Activated CD4-positive, alpha-beta T cell treated with anti-CD3 and anti-CD28 coated beads, Interleukin-2, amount 50 U/mL, for 48 hours (primary cell): ENCODE measurements at regions not wholly inside any gene's neighbourhood (a gene's known extent, or its start where the extent isn't known, plus 50 kb on each side); places are given as distances from the start of the nearest gene placed in this dataset.

Experiments
- DNase-seq, 2 experiments: peaks; one replicate each; pipeline ENCODE4 v3.0.0-alpha.2; 2020

DNA sequence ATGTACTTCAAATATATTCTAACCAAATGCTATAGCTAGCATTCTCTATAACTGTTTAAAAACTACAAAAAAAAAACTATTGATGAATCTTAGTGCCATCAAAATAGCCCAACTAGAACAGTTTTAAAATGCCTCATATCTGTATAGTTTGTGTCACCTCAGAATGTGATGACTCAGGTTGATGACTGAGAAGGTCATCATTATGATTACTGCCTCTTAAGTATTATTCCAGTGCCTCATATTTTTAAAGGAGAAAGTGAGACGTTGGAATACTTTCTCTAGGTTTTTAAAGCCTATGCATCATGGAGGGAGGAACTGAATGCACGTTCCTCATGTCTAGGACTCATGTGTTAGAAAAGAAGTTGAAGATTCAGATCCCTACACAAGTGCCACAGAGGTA lies 88.2 kb downstream of the TMA16 start:
- DNase-seq = no peak

DNA sequence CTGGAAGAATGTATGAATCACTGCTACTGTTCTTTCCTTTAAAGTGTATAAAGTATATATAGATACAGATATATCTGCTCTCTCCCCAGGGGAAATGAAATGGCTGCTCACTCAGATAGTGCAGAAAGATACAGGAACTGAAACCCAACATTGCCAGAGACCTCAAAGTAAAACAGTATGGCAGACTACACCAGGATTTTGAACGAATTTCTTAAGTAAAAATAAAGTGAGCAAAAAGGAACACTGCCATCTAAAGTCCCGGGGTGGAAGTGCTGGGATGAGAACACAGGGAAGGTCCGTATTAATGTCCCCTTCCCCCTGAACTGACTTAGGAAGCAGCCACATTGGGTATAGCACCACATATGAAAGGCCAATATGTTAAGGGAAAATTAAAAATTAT lies 93.4 kb downstream of the TMA16 start:
- DNase-seq = peak; percentile 1 to 3

DNA sequence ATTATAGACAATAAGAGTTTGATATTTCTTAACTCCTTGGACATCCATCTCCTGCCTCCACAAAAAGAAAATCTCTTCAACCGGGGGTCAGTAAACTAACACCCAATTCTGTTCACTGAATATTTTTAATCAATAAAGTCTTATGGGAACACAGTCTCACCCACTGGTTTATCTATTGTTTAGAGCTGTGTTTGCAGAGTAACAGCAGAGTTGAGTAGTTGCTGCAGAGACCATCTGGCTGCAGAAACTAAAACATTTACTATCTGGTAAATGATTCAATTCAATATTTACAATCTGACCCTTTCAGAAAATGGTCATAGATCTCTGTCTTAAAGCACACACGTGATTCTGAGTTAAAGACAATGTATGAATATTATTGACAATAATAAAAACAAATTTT lies 94.0 kb downstream of the TMA16 start:
- no peak for DNase-seq

DNA sequence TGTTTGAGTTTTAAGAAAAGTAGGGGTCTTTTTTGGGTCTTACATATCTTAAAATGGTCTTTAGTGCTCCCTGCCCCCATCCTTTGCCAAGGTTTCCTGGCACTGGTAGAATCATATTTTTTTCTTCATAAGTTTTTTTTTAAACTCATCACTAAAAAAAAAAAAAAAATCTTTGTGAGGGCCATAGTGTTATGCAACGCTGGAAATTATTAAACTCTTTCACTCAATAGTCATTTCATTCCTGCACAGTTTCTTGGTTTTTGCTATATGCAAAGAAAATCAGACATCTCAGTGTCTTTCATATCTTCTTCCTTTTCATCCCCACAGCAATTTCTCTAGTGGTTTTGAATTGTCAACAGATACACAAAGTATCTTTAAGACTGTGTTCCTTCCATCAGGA lies 95.6 kb downstream of the TMA16 start:
- no peak for DNase-seq

DNA sequence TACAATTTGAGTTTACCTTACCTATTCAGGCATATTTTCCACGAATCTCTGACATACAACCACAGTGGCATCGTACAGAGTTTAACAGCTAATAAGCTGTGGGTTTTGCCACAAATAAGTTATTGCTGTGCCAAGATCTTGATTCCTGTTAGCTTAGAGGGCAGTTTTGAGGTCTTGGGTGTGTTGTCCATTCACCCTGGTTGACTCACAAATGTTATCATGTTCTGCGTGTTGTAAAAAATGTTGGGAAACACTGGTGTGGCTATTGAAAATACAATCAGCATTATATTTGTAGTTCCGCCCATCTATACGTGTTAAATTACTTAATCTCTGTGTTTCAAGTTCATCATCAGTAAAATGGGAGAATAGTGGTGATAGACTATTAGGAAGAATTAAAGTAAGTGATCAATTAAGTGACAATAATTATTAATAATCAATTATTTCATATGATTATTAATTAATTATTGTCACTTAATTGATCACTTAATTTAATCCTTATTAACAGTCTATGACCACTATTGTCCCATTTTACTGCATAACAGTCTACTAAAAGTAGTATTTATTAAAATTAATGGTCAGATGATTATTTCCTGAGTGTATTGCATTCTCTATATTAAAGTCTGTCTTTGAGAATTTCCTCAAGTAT lies 96.3 kb downstream of the TMA16 start:
- DNase-seq = no peak

DNA sequence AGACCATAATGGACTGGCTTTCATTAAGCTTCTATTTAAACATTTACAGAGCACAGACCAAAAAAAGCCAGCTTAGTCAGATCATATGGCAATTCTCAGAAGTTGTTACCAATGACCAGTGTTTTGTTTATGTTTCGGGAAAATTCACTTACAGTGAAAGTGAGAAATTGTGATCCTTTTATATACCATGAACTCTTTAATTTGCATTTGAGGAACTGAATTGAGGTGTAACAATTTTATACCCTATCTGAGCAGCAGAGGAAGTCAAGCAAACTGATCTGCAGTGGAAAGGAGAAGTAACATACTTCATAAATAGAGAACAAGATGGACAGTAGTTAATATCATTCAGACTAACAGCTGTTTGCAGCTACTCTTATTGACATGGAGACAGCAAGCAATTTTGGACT lies 97.1 kb downstream of the TMA16 start:
- no peak for DNase-seq

DNA sequence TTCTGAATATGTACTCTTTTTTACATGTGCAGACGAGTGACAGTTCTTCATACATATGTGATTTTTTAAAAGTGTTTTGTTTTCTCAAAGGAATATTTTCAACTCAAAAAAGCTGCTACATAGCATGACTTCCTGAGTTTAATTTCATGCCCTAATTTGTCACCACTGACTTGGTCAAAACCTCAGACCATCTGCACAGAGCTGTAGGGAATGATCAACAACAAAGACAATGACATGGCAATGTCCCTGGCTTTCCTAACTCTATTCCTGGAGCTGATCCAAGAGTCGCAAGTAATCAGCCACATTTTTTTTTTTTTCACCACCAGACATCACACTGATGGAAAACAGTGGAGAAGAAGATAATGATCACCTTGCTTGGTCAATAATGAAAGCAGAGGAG lies 97.7 kb downstream of the TMA16 start:
- no peak for DNase-seq

DNA sequence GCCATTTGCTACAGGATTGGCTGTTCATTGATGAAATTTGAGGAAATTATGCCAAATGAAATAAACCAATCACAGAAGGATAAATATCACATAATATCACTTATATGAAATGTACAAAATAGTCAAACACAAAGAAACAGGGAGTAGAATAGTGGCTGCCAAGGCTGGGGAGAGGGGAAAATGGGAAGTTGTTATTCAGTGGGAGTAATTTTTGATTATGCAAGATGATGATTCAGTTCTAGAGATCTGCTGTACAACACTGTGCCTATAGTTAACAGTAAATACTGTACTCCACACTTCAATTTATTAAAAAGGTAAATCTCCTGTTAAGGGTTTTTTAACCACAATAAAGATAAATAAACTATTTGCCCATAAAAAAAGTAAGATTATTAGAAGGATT lies 101.1 kb downstream of the TMA16 start:
- DNase-seq = no peak

DNA sequence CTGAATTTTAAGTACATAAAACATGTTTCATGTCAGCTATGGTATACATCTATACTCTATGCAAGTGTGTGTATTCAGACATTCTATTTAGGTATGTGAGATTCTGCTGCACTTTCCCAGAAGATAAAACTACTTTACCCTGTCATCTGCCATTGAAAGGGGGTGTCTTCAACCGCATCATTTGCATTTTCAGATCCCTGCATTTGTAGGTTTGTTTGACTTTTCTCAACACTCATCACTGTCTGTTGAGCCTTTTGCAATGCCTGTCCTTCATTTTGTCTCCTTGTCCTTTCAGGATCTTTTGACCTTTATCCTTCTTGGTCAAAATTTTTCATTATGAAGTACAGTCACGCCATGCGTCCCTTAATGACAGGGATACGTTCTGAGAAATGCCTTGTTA lies 103.5 kb downstream of the TMA16 start:
- no peak for DNase-seq

DNA sequence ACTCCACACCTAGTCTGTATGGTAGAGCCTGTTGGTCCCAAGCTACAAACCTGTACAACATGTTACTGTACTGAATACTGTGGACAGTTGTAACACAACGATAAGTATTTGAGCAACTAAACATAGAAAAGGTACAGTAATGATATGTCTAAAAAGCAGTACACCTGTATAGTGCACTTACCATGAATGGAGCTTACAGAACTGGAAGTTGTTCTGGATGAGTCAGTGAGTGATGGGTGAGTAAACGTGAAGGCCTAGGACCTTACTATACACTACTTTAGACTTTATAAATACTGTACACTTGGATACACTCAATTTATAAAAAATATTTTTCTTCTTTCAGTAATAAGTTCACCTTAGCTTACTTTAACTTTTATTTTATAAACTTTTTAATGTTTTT lies 104.0 kb downstream of the TMA16 start:
- DNase-seq = no peak

DNA sequence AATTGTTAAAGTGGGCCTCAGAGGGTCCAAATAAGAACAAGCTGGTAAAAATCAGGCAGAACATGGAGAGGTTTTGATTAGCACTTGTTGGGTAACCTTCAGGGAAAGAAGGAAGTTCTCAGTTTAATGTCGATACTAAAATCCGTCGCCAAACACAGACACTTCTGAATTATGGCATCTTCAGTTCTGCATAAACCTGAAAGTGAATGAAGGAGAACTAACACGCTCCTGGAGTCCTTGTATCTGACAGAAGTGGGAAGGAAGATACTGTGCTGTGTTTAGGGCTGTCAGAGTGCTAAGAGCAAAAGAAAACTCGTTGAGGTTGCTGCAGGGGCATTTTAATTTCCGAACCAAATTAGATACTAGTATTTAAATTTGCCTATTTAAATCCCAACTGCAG lies 106.2 kb downstream of the TMA16 start:
- DNase-seq = no peak

DNA sequence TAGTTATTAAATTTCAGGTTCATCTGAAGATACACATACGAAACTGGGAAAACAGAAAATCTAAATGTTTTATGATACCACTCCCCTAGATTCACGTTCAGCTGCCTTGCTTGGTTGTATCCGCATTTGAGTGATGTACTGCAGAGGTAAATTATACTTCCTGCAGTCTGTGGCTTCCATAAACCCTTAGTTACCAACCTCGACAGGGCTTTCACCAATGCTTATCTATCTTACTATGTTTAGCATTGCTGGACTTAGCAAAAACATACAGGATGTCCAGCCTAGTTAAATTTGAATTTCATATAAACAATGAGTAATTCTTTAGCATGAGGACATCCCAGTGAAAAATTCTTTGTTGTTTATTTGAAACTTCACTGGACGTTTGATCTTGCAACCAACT lies 108.8 kb downstream of the TMA16 start:
- DNase-seq = no peak

DNA sequence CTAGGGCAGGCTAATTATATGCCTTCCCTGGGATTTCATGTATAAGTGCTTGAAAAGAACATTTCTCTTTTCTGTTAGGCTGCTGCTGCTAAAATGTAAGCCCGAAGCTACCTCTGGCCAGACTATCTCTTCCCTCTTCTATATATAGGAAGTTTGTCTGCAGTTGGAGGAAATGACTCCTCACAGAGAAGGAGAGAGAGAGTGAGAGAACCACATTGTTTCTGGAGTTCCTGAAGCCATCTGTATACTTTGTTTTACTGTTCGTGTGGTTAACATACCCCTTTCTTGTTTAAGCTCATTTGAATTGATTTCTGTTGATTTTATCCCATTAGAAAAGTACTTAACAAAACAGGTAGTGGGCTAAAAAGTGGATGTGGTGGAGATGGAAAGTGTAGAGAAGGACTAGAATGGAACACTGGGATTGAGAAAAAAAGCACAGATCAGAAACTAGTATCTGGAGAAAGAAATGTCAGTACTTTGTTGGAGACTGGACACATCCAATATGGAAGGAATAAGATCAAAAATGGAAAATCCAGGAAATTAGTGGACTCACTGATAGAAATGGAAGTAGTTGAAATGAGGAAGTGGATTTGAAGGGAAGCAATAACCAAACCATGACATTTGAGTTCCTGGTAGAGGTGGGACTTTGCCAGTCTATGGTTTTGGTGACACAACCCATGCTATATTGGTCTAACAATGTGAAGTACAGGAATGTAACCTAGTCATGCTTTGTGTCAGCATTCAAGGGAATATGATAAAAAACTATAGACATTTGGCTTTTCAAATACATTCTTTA lies 112.6 kb downstream of the TMA16 start:
- DNase-seq = no peak

DNA sequence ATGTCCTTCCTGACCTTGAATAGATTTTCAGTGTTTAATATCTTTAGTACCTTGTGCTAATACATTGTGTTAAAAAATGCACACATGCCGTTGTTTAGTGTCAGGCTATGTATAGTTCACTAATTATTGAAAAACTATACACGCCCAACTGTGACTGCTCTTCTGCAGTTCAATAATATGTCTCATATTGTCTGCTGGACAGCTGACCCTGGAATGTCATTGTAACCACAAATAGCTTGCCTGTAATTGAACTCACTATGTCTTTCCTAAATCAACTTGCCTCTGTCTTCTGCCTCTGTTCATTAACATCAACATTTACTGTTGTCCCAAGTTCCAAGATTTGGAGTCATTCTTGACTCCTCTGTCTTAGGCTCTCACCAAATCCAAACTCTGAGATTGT lies 114.5 kb downstream of the TMA16 start:
- no peak for DNase-seq

DNA sequence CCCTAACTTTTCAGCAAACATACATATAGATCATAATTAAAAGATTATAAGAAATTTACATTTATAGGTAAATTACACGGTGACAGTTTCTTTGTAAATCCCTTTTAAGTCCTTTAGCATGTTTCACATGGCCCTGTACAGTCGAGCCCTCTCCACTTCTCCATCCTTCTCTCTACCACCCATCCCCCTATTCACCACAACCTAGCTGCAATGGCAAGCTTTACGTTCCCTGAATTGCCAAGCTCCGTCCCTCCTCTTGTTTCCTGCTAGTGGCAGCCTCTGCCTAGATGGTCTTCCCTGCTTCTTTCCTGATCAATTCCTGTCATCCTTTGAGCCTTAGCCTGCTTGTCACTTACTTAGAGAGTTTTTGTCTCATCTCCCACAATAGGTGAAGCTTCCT lies 116.2 kb downstream of the TMA16 start:
- no peak for DNase-seq

DNA sequence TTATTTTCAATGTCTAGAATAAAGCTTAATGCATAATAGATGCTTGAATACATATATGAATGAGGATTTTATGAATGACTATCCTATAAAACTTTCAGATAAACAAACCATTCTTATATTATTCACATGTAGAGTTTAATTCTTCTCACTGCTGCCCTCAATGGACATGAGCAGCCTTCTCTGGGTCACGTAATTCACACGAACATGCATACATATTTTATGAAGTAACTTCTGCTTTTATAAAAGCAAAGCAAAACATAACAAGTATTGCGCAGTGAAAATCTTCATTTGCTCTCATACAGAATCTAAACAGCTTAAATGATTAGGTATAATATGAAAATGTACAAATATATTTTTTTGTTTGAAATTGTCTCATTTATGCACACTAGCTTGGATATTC lies 116.7 kb downstream of the TMA16 start:
- DNase-seq = no peak

DNA sequence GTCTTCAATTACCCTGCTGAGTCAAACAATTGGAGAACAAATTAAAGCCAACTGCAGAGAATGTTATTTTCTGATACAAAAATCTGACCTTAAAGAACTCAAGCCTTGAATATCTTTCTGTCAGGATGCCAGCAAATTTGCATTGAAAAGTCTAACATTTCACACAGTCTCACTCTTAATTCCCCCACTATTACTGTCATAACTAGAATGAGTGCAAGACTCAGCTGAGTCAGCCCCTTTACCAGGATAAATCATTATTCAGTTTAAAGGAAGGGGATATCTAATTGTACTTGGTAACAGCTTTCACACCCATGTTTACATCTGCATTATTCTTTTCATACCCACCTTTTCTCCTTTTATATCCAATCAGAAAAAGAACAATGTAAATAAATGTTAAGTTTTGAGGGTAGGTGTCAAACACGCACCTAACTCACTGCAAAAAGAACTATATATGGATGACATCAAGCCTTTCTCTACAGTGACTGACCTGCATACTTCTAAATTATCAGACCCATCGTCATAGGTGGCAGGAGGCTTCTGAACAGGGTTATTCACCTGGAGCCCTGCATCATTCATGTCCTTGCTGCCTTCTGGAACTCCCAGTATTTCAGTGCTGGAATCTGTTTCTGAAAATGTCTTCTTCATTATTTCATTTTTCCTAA lies 117.4 kb downstream of the TMA16 start:
- no peak for DNase-seq

DNA sequence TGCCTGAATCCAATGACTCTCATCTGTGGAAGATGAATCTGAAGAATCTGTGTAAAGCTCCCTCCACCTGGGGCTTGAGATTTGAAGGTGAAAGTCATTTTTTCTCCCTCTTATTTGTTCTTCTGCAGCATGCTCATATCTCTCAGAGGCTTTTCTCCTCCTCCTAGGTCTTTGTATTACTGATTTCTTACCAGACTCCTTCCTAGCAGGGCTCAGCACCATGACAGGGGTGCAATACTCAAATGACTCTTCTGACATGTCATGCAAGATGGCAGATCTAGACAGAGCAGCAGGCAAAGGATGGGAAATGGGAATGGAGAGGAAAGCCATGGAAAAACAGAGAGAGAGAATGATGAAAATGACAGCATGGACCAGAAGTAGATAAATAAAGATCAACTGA lies 118.3 kb downstream of the TMA16 start:
- DNase-seq = no peak

DNA sequence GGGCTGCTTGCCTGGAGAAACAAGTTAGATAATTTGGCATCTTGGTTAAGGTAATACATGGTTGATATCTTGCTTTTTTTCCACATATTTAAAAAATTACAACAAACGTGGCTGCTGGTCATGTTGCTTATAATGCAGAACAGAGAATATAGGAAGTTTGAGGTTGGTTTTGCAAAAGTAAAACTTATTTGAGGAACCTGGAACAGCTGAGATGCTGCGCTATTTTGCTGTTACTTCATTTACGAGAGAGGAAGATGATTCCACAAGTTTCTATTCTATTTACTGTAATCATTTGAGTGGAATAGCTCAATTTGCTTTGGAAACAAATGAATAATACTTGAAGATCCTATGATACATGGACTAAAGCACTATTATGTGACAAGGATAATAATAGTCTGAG lies 118.9 kb downstream of the TMA16 start:
- DNase-seq = no peak

DNA sequence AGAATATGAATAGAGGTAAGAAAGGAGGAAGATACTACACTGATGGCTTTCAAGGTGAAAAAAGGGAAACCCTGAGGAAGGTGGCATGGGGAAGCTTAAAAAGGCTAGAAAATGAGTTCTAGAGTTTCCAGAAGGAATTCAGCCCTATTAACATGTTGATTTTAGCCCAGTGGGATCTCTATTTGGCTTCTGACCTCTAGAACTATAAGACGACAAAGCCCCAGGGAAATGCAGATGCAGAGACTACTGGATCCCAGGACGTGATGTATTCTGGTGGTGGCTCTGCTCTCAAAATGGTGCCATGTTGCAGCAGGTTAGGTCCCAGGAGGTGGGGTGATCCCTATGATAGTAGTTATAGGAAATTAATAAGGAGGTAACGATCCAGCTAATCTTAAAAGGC lies 120.4 kb downstream of the TMA16 start:
- DNase-seq = no peak

DNA sequence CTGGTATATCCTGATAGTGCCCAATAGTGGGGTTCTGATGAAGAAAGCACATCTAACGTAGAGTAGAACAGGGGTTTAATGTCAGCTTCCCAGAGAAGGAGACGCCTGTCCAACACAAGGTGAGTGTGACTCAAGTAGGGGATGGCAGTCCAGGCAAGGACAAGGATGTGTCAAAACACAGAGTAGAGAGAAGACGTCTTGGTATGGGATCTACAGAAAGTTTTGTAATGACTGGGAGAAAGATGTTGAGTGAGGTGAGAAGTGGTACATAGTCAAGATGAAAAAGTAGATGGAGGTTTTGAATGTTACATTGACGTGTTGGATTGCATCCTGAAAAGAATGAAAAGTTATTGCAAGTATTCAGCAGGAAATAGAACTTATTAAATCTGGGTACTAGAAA lies 124.4 kb downstream of the TMA16 start:
- no peak for DNase-seq

DNA sequence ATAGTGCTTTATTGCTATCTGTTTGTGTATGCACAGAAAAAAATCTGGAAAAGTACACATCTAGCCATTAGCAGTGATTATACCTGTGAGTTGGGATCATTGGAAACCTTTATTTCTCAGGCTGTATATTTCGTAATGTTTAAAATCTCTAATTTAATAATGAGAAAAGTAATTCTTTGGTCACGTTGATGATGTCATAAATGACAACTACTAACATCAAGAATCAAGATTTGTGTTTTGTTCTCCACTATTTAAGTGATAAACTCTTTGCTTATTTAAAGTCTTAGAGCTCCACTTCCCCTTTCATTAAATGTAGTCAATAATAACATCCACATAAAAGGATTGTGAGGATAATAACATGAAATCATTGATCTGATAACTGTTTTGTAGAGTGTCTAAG lies 126.2 kb downstream of the TMA16 start:
- no peak for DNase-seq

DNA sequence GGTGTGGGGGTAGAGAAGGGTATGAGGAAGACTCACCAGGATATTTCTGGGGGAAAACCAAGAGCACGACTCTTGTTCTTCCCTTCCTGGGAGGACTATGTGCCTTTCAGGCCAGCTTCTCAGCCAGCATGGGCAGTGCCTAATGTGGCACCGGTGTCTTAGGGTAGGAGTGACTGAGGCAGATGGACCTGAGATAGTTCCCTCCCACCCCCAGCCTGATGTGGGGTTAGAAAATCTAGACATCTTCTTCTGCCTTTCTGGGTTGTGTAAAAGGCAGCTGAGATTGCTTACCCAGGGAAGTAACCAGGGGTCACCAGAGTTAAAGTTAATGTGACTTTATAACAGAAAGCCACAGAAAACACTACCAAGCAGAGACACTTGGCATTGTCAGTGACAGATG lies 127.3 kb downstream of the TMA16 start:
- DNase-seq = no peak

DNA sequence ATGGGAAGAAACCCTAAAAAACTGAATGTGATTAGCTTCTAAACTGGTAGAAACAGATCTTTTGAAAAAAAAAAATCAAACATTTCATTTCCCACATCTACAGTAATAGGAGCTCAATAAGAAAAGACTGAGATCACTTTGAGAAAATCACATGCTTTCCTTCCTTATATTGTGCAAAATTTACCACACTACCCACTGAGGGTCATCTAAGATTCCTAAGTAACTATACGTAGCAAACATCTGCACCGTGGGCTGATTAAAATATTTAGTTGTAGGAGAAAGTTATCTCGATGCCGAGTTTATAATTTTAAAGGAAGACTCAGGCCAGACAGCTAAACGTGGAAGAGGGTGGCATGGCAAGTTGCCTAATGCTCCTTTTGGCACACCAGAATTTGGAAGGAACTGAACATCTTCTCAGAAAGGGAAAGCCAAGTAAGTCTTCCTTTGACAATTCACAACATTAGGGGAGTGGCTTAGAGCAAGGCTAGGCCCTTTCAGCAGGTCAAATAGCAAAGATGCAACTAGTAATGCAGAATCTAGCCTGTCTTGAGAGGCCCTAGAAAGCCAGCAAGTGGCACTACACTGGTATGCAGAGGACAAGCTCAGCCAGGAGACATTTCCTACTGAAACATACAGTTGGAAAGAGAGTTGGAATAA lies 128.0 kb downstream of the TMA16 start:
- no peak for DNase-seq
